ENCODE measurements at regions not wholly inside any gene's neighbourhood (a gene's known extent, or its start where the extent isn't known, plus 50 kb on each side); places are given as distances from the start of the nearest gene placed in this dataset.

DNA sequence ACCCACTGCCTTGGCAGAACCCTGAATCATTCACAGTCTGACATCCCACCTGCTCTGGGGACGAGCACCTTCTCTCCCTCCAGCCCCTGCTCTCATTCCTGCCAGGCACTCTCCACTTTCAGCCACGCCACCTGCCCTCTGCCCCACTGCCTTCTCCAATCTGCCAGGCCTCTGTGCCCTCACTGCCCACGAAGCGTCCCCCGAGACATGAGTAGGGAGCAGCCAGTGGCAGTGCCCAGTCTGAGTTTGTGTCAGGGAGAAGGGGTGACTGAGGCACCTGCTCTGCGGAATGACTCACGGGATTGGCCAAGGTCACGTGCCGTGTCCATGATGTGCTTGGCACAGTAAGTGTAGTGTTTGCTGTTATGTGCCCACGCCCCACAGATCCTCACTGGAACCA, 215.2 kb upstream of the PPP2R2D start:
- TF ChIP-seq POLR2A (IDR thresholded peaks at IDR 0.05), result no peak
- no peak for TF ChIP-seq CTCF (IDR thresholded peaks at IDR 0.05)
- WGBS, 2 donors, result 84 to 85% methylated on average over 10 of the region's 10 CpGs
- DNase-seq (ENCODE audit: low spot score in 2 of 2), result no peak

GRCh38 chr10:131686781-131687420, 213.9 kb upstream of the PPP2R2D start:
- WGBS, 2 donors, result 63% methylated on average over 17 of the region's 17 CpGs
- no peak for TF ChIP-seq POLR2A (IDR thresholded peaks at IDR 0.05)
- TF ChIP-seq CTCF (IDR thresholded peaks at IDR 0.05), result no peak
- intact Hi-C loops (cut with DNase I; ENCODE audit: low total_unique reads), result no loop called here
- DNase-seq (ENCODE audit: low spot score in 2 of 2), result no peak
- no peak overlapping the region for H3K4me3 ChIP-seq (ENCODE audit: low read depth, poor library complexity, severe bottlenecking)

More for the DNA sequence above, 215.2 kb upstream of the PPP2R2D start:
- intact Hi-C loops (cut with DNase I; ENCODE audit: low total_unique reads), result no loop called here
- H3K4me3 ChIP-seq (ENCODE audit: low read depth, poor library complexity, severe bottlenecking), result no peak overlapping the region

- intact Hi-C loops (cut with DNase I; ENCODE audit: low total_unique reads), result no loop called here
- no peak overlapping the region for H3K4me3 ChIP-seq (ENCODE audit: low read depth, poor library complexity, severe bottlenecking)
- TF ChIP-seq POLR2A (IDR thresholded peaks at IDR 0.05) (no peak), CTCF (IDR thresholded peaks at IDR 0.05) (no peak)
- 84 to 96% methylated on average over 1 of the region's 1 CpG for WGBS, 2 donors
- DNase-seq (ENCODE audit: low spot score in 2 of 2), result no peak
These were observed 212.5 kb upstream of the PPP2R2D start for GRCh38 chr10:131688304-131688703.

DNA sequence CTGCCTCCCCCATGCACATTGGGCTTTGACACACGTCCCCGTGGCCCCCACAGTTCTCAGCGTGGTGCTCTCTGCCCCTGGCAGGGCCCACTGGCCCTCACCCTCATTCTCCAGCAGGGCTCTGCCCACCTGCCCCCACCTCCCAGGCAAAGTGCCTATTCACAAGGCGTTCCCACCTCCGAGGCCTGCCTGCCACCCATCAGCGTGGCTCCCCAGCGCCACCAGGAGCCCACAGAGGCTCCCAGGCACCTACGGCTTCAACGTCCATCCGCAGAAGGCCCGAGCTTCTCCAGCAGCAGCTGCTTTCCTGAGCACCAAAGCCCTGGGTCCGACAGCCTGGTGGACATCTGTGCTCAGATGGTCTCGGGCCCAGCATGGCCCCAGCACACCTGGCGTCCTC, 211.8 kb upstream of the PPP2R2D start:
- TF ChIP-seq POLR2A (IDR thresholded peaks at IDR 0.05) (no peak), CTCF (IDR thresholded peaks at IDR 0.05) (no peak)
- intact Hi-C loops (cut with DNase I; ENCODE audit: low total_unique reads), result no loop called here
- H3K4me3 ChIP-seq (ENCODE audit: low read depth, poor library complexity, severe bottlenecking), result no peak overlapping the region
- WGBS, 2 donors, result 63 to 67% methylated on average over 13 to 14 of the region's 14 CpGs
- no peak for DNase-seq (ENCODE audit: low spot score in 2 of 2)

DNA sequence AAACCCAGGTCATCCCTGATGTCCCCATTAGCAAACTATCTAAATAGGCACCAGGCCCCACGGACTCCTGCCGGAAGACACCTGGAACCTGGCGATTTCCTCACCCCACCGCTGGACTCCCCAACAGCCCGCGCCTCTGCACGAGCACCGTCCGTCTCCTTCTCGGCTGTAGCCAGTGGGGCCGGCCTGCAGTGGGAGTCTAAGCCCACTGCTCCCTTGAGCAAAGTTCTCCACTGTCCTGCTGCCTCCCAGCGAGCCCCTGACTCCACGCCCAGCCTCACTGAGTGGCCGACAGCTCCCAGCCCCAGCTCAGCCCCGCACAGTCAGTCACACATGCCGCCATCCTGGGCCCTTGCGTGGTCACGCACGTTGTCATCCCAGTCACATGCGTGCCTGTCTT, 211.3 kb upstream of the PPP2R2D start:
- intact Hi-C loops (cut with DNase I; ENCODE audit: low total_unique reads), result no loop called here
- WGBS, 2 donors, result 89 to 90% methylated on average over 19 to 20 of the region's 20 CpGs
- DNase-seq (ENCODE audit: low spot score in 2 of 2), result no peak
- TF ChIP-seq POLR2A (IDR thresholded peaks at IDR 0.05) (no peak), CTCF (IDR thresholded peaks at IDR 0.05) (no peak)
- H3K4me3 ChIP-seq (ENCODE audit: low read depth, poor library complexity, severe bottlenecking), result no peak overlapping the region
